ENCODE measurements at regions not wholly inside any gene's neighbourhood (a gene's known extent, or its start where the extent isn't known, plus 50 kb on each side); places are given as distances from the start of the nearest gene placed in this dataset.
"Not testable (repeated sequence)": the region's sequence is repeated elsewhere in the genome, so short reads cannot be mapped to it uniquely, and the experiment has no call there.

GRCh38 chr16:86881118-86881510, 302.8 kb downstream of the FOXL1 start:
- WGBS = 93% methylated on average over 12 of the region's 12 CpGs
- H3K4me3 ChIP-seq (ENCODE audit: low read length) = no peak overlapping the region
- no peak overlapping the region for H3K27ac ChIP-seq (ENCODE audit: low read length)
- no peaks in the 10 kb centered on the region for H3K9me3 ChIP-seq (ENCODE audit: control insufficient read depth, low read length)
- DNase-seq (no peak), ATAC-seq (no peak)
- H3K27me3 ChIP-seq (ENCODE audit: control insufficient read depth, insufficient read depth) = no peaks in the 10 kb centered on the region
- intact Hi-C loops (cut with DNase I) = no loop called here
- no peaks in the 10 kb centered on the region for H3K4me1 ChIP-seq (ENCODE audit: control insufficient read depth, insufficient read depth, low read length)

GRCh38 chr16:86881861-86882273, 303.5 kb downstream of the FOXL1 start:
- H3K27ac ChIP-seq (ENCODE audit: low read length) = no peak overlapping the region
- no peak for ATAC-seq
- no peaks in the 10 kb centered on the region for H3K9me3 ChIP-seq (ENCODE audit: control insufficient read depth, low read length)
- WGBS = 62% methylated on average over 15 of the region's 15 CpGs
- H3K27me3 ChIP-seq (ENCODE audit: control insufficient read depth, insufficient read depth) = no peaks in the 10 kb centered on the region
- no peak for DNase-seq
- no peak overlapping the region for H3K4me3 ChIP-seq (ENCODE audit: low read length)
- H3K4me1 ChIP-seq (ENCODE audit: control insufficient read depth, insufficient read depth, low read length) = no peaks in the 10 kb centered on the region
- intact Hi-C loops (cut with DNase I) = no loop called here

DNA sequence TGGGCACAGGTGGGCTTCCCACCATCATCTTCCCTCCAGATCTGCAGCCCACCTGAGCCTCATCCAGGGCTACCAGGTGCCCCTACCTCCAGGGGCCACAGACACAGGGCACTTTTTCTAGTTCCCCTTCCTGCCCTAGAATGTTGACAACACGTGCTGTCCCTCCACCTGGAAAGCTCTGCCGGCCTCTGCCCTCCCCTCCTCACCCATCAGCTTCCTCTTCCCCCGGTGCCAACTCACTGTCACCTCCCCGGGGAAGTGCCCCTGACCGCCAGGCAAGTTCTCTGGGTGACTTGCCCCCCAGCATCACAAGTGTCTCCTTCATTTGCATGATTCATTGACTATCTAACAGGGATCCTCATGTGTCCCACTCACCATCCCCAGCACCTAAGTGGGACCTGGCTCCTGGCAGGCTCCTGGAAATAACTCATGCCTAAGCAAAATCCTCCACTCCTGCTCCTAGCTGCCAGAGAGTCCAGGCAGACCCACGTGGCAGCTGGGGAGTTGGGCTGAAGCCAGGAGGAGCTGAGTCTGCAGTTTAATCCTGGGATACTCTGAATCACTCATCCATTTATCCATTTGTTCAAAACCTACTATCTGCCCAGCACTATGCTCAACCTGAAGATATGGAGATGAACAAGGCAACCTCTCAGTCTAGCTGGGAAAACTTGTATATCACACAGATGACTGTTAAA, 304.4 kb downstream of the FOXL1 start:
- intact Hi-C loops (cut with DNase I) = no loop called here
- ATAC-seq = peak; percentile 39 to 54
- no peaks in the 10 kb centered on the region for H3K4me1 ChIP-seq (ENCODE audit: control insufficient read depth, insufficient read depth, low read length)
- 33% methylated on average over 6 of the region's 6 CpGs for WGBS
- peak; percentile 49 to 80 (median 78) for DNase-seq
- no peak overlapping the region for H3K4me3 ChIP-seq (ENCODE audit: low read length)
- H3K27me3 ChIP-seq (ENCODE audit: control insufficient read depth, insufficient read depth) = no peaks in the 10 kb centered on the region
- no peak overlapping the region for H3K27ac ChIP-seq (ENCODE audit: low read length)
- H3K9me3 ChIP-seq (ENCODE audit: control insufficient read depth, low read length) = no peaks in the 10 kb centered on the region

- intact Hi-C loops (cut with DNase I) = no loop called here
- H3K27ac ChIP-seq (ENCODE audit: low read length) = no peak overlapping the region
- 90% methylated on average over 14 of the region's 14 CpGs for WGBS
- no peaks in the 10 kb centered on the region for H3K9me3 ChIP-seq (ENCODE audit: control insufficient read depth, low read length)
- H3K4me3 ChIP-seq (ENCODE audit: low read length) = no peak overlapping the region
- no peaks in the 10 kb centered on the region for H3K27me3 ChIP-seq (ENCODE audit: control insufficient read depth, insufficient read depth)
- DNase-seq = no peak
- no peaks in the 10 kb centered on the region for H3K4me1 ChIP-seq (ENCODE audit: control insufficient read depth, insufficient read depth, low read length)
- ATAC-seq = no peak
Observed at GRCh38 chr16:86883583-86884389, 305.4 kb downstream of the FOXL1 start.

DNA sequence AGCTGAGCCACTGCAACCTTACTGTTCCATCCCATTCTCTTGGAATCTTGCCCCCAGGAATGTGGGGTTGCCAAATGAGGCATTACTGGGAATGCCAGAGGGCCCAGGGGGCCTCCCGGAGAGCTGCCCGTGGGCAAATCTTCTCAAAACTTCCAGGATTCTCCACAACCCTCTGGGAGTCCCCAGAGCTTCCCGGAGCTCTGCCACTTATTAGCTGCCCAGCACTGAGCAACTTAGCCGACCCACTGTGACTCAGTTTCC, 306.0 kb downstream of the FOXL1 start:
- no peak overlapping the region for H3K4me3 ChIP-seq (ENCODE audit: low read length)
- intact Hi-C loops (cut with DNase I) = no loop called here
- DNase-seq (no peak), ATAC-seq (no peak)
- no peaks in the 10 kb centered on the region for H3K4me1 ChIP-seq (ENCODE audit: control insufficient read depth, insufficient read depth, low read length)
- no peaks in the 10 kb centered on the region for H3K9me3 ChIP-seq (ENCODE audit: control insufficient read depth, low read length)
- H3K27ac ChIP-seq (ENCODE audit: low read length) = no peak overlapping the region
- WGBS = 74% methylated on average over 4 of the region's 4 CpGs
- no peaks in the 10 kb centered on the region for H3K27me3 ChIP-seq (ENCODE audit: control insufficient read depth, insufficient read depth)

GRCh38 chr16:86885139-86885538, 306.8 kb downstream of the FOXL1 start:
- Histone ChIP-seq H3K27ac (ENCODE audit: low read length) (no peak overlapping the region), H3K4me3 (ENCODE audit: low read length) (no peak overlapping the region), H3K27me3 (ENCODE audit: control insufficient read depth, insufficient read depth) (no peaks in the 10 kb centered on the region), H3K9me3 (ENCODE audit: control insufficient read depth, low read length) (no peaks in the 10 kb centered on the region), H3K4me1 (ENCODE audit: control insufficient read depth, insufficient read depth, low read length) (no peaks in the 10 kb centered on the region)
- intact Hi-C loops (cut with DNase I) = no loop called here
- WGBS = 85% methylated on average over 6 of the region's 6 CpGs
- DNase-seq (no peak), ATAC-seq (no peak)

GRCh38 chr16:86886651-86887050, 308.3 kb downstream of the FOXL1 start:
- WGBS = 41% methylated on average over 1 of the region's 1 CpG
- H3K4me3 ChIP-seq (ENCODE audit: low read length) = no peak overlapping the region
- H3K4me1 ChIP-seq (ENCODE audit: control insufficient read depth, insufficient read depth, low read length) = no peaks in the 10 kb centered on the region
- no peaks in the 10 kb centered on the region for H3K27me3 ChIP-seq (ENCODE audit: control insufficient read depth, insufficient read depth)
- intact Hi-C loops (cut with DNase I) = no loop called here
- DNase-seq (no peak), ATAC-seq (no peak)
- H3K9me3 ChIP-seq (ENCODE audit: control insufficient read depth, low read length) = no peaks in the 10 kb centered on the region
- H3K27ac ChIP-seq (ENCODE audit: low read length) = no peak overlapping the region

GRCh38 chr16:86887416-86887815, 309.1 kb downstream of the FOXL1 start:
- intact Hi-C loops (cut with DNase I) = no loop called here
- Histone ChIP-seq H3K4me3 (ENCODE audit: low read length) (no peak overlapping the region), H3K4me1 (ENCODE audit: control insufficient read depth, insufficient read depth, low read length) (no peaks in the 10 kb centered on the region), H3K9me3 (ENCODE audit: control insufficient read depth, low read length) (no peaks in the 10 kb centered on the region), H3K27ac (ENCODE audit: low read length) (no peak overlapping the region), H3K27me3 (ENCODE audit: control insufficient read depth, insufficient read depth) (no peaks in the 10 kb centered on the region)
- DNase-seq (no peak), ATAC-seq (no peak)
- WGBS = 78% methylated on average over 8 of the region's 8 CpGs

DNA sequence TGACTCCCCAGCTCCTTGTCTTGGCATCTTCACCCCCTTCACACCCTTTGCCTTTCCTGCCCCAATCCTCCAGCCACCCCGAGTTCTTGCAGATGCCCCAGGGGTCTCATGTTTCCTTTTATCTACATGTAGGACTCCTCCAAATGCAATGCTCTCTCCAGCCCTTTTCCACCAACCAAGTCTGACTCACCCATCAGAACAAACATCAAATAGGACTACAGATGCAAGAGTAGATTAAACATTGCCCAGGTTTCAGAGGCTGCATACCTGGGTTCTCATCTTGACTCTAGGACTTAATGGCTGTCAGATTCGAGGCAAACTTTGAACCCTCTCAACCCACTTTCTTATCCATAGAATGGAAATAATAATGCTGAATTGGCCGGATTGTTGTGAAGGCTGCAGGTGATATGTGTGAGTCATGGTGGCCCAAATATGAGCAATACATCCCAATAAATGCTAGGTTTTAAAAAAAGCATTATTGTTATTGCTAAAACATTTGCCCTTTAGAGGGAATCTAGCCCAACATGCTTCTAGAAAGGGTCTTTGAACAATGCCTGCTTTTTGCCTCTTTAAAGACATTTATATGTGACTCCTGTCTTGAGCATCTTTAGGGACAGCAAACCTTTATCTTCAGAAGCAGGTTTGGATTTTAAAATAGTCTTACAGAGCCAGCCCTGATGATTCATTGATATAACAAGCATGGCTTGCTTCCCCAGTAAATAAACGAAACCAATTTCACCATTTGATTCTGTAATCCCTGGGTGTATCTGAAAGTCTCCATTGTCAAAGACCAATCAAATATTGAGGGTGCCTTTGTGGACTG, 310.1 kb downstream of the FOXL1 start:
- no peak overlapping the region for H3K27ac ChIP-seq (ENCODE audit: low read length)
- WGBS = 76% methylated on average over 4 of the region's 4 CpGs
- no peaks in the 10 kb centered on the region for H3K4me1 ChIP-seq (ENCODE audit: control insufficient read depth, insufficient read depth, low read length)
- H3K9me3 ChIP-seq (ENCODE audit: control insufficient read depth, low read length) = no peaks in the 10 kb centered on the region
- DNase-seq (no peak), ATAC-seq (no peak)
- no peaks in the 10 kb centered on the region for H3K27me3 ChIP-seq (ENCODE audit: control insufficient read depth, insufficient read depth)
- intact Hi-C loops (cut with DNase I) = no loop called here
- H3K4me3 ChIP-seq (ENCODE audit: low read length) = no peak overlapping the region

DNA sequence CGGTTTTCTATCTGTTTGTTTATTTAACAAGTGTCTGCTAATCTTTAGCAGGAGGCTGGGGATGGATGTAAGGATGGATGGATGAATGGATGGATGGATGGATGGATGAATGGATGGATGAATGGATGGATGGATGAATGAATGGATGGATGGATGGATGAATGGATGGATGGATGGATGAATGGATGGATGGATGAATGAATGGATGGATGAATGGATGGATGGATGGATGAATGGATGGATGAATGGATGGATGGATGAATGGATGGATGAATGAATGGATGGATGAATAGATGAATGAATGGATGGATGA, 310.7 kb downstream of the FOXL1 start:
- H3K27ac ChIP-seq (ENCODE audit: low read length); intact Hi-C loops (cut with DNase I); H3K4me1 ChIP-seq (ENCODE audit: control insufficient read depth, insufficient read depth, low read length); H3K4me3 ChIP-seq (ENCODE audit: low read length); DNase-seq; ATAC-seq; H3K27me3 ChIP-seq (ENCODE audit: control insufficient read depth, insufficient read depth); H3K9me3 ChIP-seq (ENCODE audit: control insufficient read depth, low read length): not testable (repeated sequence)
- 53% methylated on average over 1 of the region's 1 CpG for WGBS

GRCh38 chr16:86889974-86890373, 311.6 kb downstream of the FOXL1 start:
- Histone ChIP-seq H3K9me3 (ENCODE audit: control insufficient read depth, low read length) (no peaks in the 10 kb centered on the region), H3K4me3 (ENCODE audit: low read length) (no peak overlapping the region), H3K4me1 (ENCODE audit: control insufficient read depth, insufficient read depth, low read length) (no peaks in the 10 kb centered on the region), H3K27ac (ENCODE audit: low read length) (no peak overlapping the region), H3K27me3 (ENCODE audit: control insufficient read depth, insufficient read depth) (no peaks in the 10 kb centered on the region)
- DNase-seq (no peak), ATAC-seq (no peak)
- 92% methylated on average over 3 of the region's 3 CpGs for WGBS
- intact Hi-C loops (cut with DNase I) = no loop called here

Data from right cardiac atrium (tissue), 5 donors.